ENCODE measurements at regions not wholly inside any gene's neighbourhood (a gene's known extent, or its start where the extent isn't known, plus 50 kb on each side); places are given as distances from the start of the nearest gene placed in this dataset.

DNA sequence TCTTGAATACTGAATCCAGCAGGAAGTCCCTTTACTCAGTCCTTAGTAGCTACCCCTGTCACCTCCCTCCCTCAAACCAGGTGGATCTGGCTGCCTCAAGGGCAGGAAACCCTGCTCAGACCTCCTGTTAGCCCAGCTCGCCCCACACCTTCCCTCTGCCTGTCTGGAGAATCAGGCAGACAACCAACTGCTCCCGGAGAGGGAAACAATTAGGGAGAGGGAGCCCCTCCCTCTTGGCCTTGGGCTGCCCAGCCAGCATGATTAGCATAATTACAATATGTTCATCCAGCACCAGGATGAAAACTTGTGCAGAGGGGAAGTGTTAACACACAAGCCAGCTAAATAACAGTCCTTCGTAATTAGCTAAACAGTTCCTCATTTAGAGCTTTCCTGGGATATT is 185.5 kb downstream of the C1D start:
- TF ChIP-seq, protein P1, sequence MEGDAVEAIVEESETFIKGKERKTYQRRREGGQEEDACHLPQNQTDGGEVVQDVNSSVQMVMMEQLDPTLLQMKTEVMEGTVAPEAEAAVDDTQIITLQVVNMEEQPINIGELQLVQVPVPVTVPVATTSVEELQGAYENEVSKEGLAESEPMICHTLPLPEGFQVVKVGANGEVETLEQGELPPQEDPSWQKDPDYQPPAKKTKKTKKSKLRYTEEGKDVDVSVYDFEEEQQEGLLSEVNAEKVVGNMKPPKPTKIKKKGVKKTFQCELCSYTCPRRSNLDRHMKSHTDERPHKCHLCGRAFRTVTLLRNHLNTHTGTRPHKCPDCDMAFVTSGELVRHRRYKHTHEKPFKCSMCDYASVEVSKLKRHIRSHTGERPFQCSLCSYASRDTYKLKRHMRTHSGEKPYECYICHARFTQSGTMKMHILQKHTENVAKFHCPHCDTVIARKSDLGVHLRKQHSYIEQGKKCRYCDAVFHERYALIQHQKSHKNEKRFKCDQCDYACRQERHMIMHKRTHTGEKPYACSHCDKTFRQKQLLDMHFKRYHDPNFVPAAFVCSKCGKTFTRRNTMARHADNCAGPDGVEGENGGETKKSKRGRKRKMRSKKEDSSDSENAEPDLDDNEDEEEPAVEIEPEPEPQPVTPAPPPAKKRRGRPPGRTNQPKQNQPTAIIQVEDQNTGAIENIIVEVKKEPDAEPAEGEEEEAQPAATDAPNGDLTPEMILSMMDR (IDR thresholded peaks at IDR 0.05; ENCODE audit: control insufficient read depth, insufficient read depth, low read depth, low read length, missing control alignments), result no peak
- no peak overlapping the region for H3K4me3 ChIP-seq (ENCODE audit: control insufficient read depth, low read depth, low read length)
- no peak for DNase-seq (ENCODE audit: low read depth)

DNA sequence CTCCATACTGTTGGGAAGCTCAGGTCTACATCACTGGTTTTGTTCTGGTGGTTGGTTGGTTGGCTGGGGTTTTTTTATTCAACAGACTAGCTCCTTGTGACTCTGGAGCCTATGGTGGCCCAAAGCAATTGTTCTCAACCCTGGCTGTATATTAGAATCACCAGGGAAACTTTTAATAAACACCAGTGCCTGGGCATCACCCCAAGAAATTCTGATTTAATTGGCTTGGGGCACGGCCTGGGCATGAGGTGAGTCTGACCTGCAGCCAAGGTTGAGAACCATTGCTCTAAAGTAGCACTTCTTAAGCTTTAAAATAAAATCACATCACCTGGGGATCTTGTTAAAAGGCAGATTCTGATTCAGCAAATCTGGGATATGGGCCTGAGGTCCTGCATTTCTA is 184.1 kb downstream of the C1D start:
- no peak for DNase-seq (ENCODE audit: low read depth)
- no peak overlapping the region for H3K4me3 ChIP-seq (ENCODE audit: control insufficient read depth, low read depth, low read length)
- TF ChIP-seq, protein P1 (IDR thresholded peaks at IDR 0.05; ENCODE audit: control insufficient read depth, insufficient read depth, low read depth, low read length, missing control alignments), result no peak

DNA sequence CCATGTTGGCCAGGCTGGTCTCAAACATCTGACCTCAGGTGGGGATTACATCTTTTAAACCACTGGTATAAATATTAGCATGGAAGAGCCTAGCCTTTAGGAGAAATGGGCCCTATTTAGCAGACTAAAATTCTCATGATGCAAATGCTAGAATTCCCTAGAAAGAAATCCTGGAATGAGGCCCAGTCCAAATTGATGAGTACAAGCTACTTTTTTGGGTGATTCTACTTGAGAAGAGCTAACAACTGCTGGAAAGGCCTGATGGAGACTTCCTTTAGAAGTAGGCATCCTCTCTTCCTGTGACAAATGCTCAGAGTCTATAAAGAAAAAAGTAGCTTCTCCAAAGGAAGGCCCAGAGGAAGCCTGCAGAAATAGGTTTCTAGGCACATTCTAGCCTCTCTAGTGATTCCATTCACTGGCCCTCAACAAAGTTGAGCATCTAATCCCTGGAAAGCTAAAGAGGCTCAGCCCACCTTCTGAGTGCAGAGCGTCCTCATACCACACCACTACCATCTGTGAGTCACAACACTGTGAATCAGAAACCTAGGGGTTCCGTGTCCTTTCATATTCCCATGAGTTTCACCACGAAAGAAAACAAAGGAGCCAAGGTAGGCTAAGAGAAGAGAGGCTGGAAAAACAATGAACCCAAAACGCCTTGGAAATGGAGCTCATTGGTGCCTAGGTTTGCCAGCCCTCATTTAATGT is 183.1 kb downstream of the C1D start:
- TF ChIP-seq, protein P1 (IDR thresholded peaks at IDR 0.05; ENCODE audit: control insufficient read depth, insufficient read depth, low read depth, low read length, missing control alignments), result no peak
- no peak for DNase-seq (ENCODE audit: low read depth)
- H3K4me3 ChIP-seq (ENCODE audit: control insufficient read depth, low read depth, low read length), result no peak overlapping the region

DNA sequence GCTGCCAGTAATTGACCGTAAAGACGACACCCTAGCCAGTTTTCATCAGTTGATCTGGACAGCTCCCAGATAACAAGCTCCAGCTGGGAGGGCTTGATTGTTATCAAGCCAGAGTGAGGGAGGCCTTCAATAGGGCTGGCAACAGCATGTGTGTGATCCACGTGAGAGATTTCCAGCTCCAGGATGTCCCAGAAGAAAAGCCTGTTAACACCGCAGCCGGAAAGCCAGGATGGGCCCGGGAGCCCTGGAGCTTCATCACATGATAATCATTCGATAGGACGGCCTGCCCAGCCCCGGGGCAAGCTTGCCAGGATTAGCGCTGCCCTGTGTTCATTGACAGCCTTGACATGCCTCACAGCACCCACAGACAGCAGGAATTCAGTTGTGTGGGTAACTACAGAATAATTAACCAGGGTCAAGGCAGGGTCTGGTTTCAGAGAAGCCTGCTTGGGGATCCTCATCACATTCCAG is 182.5 kb downstream of the C1D start:
- DNase-seq (ENCODE audit: low read depth), result no peak
- no peak overlapping the region for H3K4me3 ChIP-seq (ENCODE audit: control insufficient read depth, low read depth, low read length)
- TF ChIP-seq, protein P1 (IDR thresholded peaks at IDR 0.05; ENCODE audit: control insufficient read depth, insufficient read depth, low read depth, low read length, missing control alignments), result no peak

DNA sequence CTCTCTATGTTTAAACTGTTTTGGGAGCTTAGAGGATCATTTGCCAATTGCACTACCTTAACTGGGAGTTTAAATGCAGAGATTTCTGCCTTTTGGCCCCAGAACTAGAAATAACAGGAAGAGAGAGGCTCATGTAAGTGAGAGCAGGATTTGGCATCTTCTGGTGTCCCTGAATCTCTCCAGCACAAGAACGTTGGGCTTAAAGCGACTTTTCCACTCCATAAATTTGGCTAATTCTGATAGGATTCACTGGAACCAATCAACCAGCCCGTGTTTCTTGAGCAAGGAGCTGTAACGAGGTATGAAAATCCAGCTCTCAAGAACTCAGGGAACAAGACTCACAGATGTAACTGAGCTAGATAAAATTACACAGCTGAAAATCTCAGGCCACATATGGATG is 181.0 kb downstream of the C1D start:
- no peak for DNase-seq (ENCODE audit: low read depth)
- TF ChIP-seq, protein P1 (IDR thresholded peaks at IDR 0.05; ENCODE audit: control insufficient read depth, insufficient read depth, low read depth, low read length, missing control alignments), result no peak
- no peak overlapping the region for H3K4me3 ChIP-seq (ENCODE audit: control insufficient read depth, low read depth, low read length)

DNA sequence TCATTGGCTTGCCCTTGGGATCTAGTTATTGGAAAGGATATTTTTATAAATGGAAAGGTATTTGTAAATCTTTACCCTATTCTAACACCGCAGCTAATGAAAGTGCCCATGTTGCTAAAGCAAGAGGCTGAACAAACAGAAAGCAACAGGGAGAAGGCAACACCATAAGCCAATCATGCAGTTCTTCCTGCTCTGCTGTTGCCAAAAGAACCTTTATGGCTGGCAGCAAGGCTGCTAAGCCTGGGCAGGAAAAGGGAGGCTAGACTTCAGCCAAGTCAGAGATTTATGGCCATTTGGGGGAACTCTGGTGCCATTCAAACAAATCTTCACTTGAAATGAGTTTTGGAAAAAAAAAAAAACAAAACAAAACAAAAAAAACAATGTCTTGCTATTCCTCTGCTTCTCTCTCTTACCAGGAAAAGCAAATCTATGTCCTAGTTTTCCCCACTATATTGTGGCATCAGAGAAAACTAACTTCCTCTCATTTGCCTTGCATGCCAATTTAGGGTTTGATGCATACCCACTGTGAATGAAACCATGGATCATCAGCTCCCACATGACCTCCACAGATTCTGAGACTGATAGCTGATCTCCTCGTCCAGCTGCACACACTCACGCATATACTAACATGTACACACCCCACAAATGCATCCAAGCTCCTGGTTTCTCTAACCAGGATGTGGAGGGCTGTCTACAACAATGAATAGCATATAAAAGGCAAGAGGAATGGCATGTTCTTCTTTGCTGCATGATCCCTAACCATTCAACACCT is 179.3 kb downstream of the C1D start:
- DNase-seq (ENCODE audit: low read depth), result no peak
- TF ChIP-seq, protein P1 (IDR thresholded peaks at IDR 0.05; ENCODE audit: control insufficient read depth, insufficient read depth, low read depth, low read length, missing control alignments), result no peak
- H3K4me3 ChIP-seq (ENCODE audit: control insufficient read depth, low read depth, low read length), result no peak overlapping the region
